K562 (cell line): ENCODE measurements at regions not wholly inside any gene's neighbourhood (a gene's known extent, or its start where the extent isn't known, plus 50 kb on each side); places are given as distances from the start of the nearest gene placed in this dataset.

Source experiments
- MCM3 ChIP-seq: fragments of 450-650 bp; IDR thresholded peaks from 2 replicates; pipeline ENCODE4 v1.6.1; 2016
- REST ChIP-seq, 2 experiments: fragments of 450-650 bp; formaldehyde crosslinking in 1 of 2; IDR thresholded peaks; 2 replicates each; pipeline versions ENCODE4 v1.4.0 to v1.6.1; 2014 to 2020; ENCODE audit warnings: mild to moderate bottlenecking in 2 of 2, borderline replicate concordance in 1 of 2, low read depth in 1 of 2
- ZC3H4 ChIP-seq: sonication (generic); formaldehyde crosslinking; IDR thresholded peaks from 2 replicates; pipeline ENCODE4 v1.9.0; 2021; ENCODE audit warnings: missing genetic modification reagents, borderline replicate concordance
- ZNF253 ChIP-seq: fragments of 250-450 bp; sonication (Bioruptor Pico); conservative IDR thresholded peaks from 2 replicates; pipeline ENCODE4 v1.6.1; 2021; ENCODE audit warnings: mild to moderate bottlenecking

- TF ChIP-seq REST (IDR thresholded peaks at IDR 0.05; ENCODE audit: borderline replicate concordance) (no peak), REST (CRISPR knock-in tag; IDR thresholded peaks at IDR 0.05; ENCODE audit: low read depth) (no peak), MCM3 (no peak), ZC3H4 (CRISPR knock-in tag) (no peak), ZNF253 (CRISPR knock-in tag) (no peak)
These were observed 756.3 kb downstream of the STPG2 start (continued) for GRCh38 chr4:97386969-97387368.
